Upper lobe of right lung (tissue), 1 donor: ENCODE measurements at regions not wholly inside any gene's neighbourhood (a gene's known extent, or its start where the extent isn't known, plus 50 kb on each side); places are given as distances from the start of the nearest gene placed in this dataset.

ENCODE experiments used
- ATAC-seq: fragments of 200-7000 bp; cut with Tn5 transposase; one replicate; pipeline ENCODE4 v1.9.1; 2020; ENCODE audit warnings: mild to moderate bottlenecking, moderate library complexity
- DNase-seq: peaks from one replicate; pipeline ENCODE4 v3.0.0-alpha.2; 2020
- H3K27ac ChIP-seq: fragments of 200-600 bp; one replicate; pipeline ENCODE4 v1.8.0; 2022
- H3K27me3 ChIP-seq: fragments of 200-600 bp; one replicate; pipeline ENCODE4 v1.8.0; 2022; ENCODE audit warnings: mild to moderate bottlenecking
- H3K36me3 ChIP-seq: fragments of 200-600 bp; one replicate; pipeline ENCODE4 v1.8.0; 2022
- H3K4me1 ChIP-seq: fragments of 200-600 bp; one replicate; pipeline ENCODE4 v1.8.0; 2022
- H3K4me3 ChIP-seq: fragments of 200-600 bp; one replicate; pipeline ENCODE4 v1.8.0; 2022; ENCODE audit warnings: mild to moderate bottlenecking
- H3K9me3 ChIP-seq: fragments of 200-600 bp; one replicate; pipeline ENCODE4 v1.8.0; 2022
- CTCF ChIP-seq: fragments of 200-600 bp; IDR thresholded peaks from one replicate; pipeline ENCODE4 v1.8.0; 2022; ENCODE audit warnings: antibody characterized with exemption
- intact Hi-C: fragments of 100-400 bp; cut with DNase I; formaldehyde crosslinking; loops from one replicate; pipeline ENCODE4 v1.11.0; 2022
- donor health status: DM: no; HTN: yes; CAD: no; lungs with severe emphysema.

- Histone ChIP-seq H3K27ac (no peak overlapping the region), H3K27me3 (peaks cover 95% of the 10 kb centered on the region), H3K4me3 (no peak overlapping the region), H3K9me3 (no peaks in the 10 kb centered on the region), H3K36me3 (no peaks in the 10 kb centered on the region), H3K4me1 (peaks cover 7% of the 10 kb centered on the region)
- intact Hi-C loops = no loop called here
- DNase-seq (no peak), ATAC-seq (no peak)
- TF ChIP-seq CTCF = no peak
Measured at GRCh38 chr5:73301208-73301901, 128.4 kb downstream of the TMEM174 start.

- Histone ChIP-seq H3K9me3 (no peaks in the 10 kb centered on the region), H3K4me3 (no peak overlapping the region), H3K4me1 (peaks cover 7% of the 10 kb centered on the region), H3K27ac (no peak overlapping the region), H3K36me3 (no peaks in the 10 kb centered on the region), H3K27me3 (peaks cover 100% of the 10 kb centered on the region)
- intact Hi-C loops = no loop called here
- DNase-seq (no peak), ATAC-seq (no peak)
- no peak for TF ChIP-seq CTCF
Measured at GRCh38 chr5:73300337-73301207, 127.6 kb downstream of the TMEM174 start.

GRCh38 chr5:73299665-73300336, 126.8 kb downstream of the TMEM174 start:
- DNase-seq (no peak), ATAC-seq (no peak)
- no peak overlapping the region for H3K27ac ChIP-seq
- peaks cover 7% of the 10 kb centered on the region for H3K4me1 ChIP-seq
- intact Hi-C loops = no loop called here
- peaks cover 94% of the 10 kb centered on the region for H3K27me3 ChIP-seq
- no peak overlapping the region for H3K4me3 ChIP-seq
- H3K36me3 ChIP-seq = no peaks in the 10 kb centered on the region
- TF ChIP-seq CTCF = no peak
- no peaks in the 10 kb centered on the region for H3K9me3 ChIP-seq

GRCh38 chr5:73298772-73299630, 126.0 kb downstream of the TMEM174 start:
- no peak for ATAC-seq
- H3K4me3 ChIP-seq = no peak overlapping the region
- intact Hi-C loops = no loop called here

More at GRCh38 chr5:73298772-73299630, 126.0 kb downstream of the TMEM174 start:
- no peak for TF ChIP-seq CTCF
- Histone ChIP-seq H3K27me3 (peaks cover 90% of the 10 kb centered on the region), H3K27ac (no peak overlapping the region), H3K36me3 (no peaks in the 10 kb centered on the region), H3K4me1 (peaks cover 7% of the 10 kb centered on the region), H3K9me3 (no peaks in the 10 kb centered on the region)
- DNase-seq = no peak
